NCI-H2029 (cell line): ENCODE measurements at regions not wholly inside any gene's neighbourhood (a gene's known extent, or its start where the extent isn't known, plus 50 kb on each side); places are given as distances from the start of the nearest gene placed in this dataset.
"Not testable (repeated sequence)": the region's sequence is repeated elsewhere in the genome, so short reads cannot be mapped to it uniquely, and the experiment has no call there.

ENCODE experiments used
- DNase-seq: peaks from one replicate; lab custom pipeline; 2025; lab: John Stamatoyannopoulos, UW

DNA sequence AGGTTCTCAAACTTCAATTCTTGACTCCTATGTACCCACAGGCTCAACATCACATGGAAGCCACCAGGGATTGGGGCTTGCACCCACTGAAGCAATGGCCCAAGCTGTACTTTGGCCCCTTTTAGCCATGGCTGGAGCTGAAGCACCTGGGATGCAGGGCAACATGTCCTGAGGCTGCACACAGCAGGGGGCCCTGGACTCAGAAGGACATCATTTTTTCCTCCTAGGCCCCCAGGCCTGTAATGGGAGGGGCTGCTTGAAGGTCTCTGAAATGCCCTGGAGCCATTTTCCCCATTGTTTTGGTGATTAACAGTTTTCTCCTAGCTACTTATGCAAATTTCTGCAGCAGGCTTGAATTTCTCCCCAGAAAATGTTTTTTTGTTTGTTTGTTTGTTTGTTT is 465.1 kb upstream of the PCDH10 start:
- DNase-seq, result no peak

DNA sequence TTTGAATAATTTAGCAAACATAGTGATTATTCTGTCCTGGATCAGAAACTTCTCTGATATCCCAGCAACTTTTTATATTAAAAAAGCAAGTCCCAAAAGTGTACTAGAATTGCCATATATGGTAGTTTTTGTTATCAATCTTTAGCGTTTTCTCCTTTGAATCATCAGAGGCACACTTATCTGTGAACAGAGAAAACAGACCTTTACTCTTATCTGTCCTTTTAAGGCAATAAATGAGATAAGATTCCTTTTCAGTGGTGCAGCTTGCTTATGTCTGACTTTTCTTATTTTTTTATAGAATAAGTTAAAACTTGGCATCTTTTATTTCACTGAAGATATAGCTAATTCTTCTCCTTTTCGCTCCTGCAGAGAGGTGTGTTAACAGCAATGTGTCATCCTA is 458.1 kb upstream of the PCDH10 start:
- no peak for DNase-seq

DNA sequence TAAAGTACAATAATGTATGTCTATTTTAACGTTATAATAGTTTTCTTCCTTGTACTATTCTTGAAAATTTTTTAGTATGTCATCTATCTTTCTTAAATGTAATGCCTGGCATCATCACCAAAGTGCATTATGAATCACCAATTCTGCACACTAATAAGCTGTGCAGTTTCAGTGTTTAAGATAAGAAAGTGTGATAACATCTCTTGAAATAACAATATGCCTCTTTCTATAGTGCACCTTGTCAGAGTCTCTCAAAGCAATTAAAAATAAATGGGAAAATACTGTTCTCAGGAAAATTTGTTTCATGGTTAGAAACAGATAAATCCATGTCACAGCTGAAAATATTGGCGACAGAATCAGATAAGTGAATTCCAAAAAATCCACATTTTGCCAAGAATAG is 457.4 kb upstream of the PCDH10 start:
- DNase-seq, result no peak

DNA sequence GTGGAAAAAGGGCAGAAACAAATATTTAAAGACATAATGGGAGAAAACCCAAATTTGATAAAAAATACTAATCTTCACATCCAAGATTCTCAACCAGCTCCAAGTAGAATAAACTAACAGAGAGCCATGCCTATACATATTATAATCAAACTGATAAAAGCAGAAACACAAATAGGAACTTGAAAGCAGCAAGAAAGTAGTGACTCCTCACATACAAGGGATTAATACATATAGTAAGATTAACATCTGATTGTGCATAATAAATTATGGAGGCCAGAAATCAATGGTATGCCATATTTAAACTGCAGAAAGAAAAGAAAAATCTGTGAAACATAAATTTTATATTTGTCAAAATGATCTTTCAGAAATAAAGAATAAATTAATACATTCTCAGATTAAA is 454.3 kb upstream of the PCDH10 start:
- no peak for DNase-seq

DNA sequence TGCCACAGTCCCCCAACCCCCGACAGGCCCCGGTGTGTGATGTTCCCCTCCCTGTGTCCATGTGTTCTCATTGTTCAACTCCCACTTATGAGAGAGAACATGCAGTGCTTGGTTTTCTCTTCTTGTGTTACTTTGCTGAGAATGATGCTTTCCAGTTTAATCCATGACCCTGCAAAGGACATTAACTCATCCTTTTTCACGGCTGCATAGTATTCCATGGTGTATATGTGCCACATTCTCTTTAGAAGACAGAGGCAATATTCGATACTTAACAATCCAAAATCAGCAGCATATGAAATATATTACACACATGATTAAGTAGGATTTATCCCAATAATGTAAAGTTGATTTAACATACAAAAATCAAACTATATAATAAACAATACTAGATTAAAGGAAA is 451.6 kb upstream of the PCDH10 start:
- not testable (repeated sequence) for DNase-seq

DNA sequence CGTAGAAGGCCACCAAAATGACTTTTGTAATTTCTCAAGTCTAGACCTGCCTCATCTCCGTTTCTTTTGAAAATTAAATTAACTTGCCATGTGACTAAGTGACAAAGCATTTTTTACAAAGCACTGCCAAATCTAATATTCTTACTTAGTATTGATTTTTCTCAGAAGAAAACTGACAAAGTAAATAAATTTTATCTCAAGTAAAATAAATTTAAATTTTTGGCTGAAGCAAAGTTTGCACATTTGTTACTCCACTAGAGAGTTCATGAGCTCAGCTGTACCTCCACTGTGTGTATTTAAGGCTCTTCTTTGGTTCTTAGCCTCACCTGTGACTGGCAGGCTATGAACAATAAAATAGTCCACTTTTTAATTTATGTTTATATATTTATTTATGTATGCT is 441.1 kb upstream of the PCDH10 start:
- no peak for DNase-seq

DNA sequence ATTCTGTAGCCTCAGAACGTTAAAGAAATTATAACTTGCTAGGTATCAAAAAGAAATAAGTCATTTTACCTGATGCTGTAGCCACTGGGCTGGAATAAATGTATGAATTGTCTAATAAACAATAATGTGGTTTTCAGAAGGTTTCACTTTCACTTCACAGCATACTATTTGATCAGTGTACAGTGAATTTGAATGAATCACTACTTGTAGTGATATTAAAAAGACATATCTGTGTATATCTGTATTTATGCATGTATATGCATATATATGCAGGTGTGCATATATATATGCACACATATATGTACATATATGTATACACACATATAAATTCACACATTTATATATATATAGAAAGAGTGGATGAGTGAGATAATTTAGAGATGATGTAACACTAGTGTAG is 440.0 kb upstream of the PCDH10 start:
- no peak for DNase-seq

DNA sequence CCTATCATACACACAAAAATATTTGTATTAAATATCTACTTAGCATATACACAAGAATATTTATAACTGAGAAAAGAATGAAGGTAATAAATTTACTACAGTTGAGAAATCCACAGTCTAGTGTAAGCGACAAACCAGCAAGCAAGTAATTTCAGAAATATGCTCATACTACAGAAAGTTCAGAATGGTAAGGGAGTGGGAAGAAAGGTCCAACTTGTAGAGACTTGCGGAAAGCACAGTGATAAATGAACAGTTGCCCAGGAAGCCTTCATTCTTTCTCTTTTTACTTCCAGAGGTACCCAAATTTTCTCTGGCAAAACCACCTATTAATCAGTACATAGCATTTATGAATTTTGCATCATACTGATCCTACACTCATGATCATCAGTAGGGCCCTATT is 438.1 kb upstream of the PCDH10 start:
- DNase-seq, result no peak

DNA sequence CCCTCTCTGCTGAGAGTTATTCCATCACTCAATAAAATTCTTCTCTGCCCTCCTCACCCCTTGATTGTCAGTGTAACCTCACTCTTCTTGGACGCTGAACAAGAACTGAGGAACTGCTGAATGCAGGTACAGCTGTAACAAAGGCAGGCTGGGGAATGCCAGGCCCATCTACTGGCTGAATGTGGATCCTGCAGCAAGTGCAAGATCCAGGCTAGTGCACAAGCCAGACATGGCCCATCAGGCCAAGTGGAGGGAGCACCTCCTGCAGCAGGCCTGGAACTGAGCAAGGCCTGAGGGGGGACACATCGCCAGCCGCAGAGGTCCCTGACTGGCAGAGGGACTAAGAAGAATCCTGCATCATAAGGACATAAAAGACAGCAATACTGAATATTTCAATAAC is 411.8 kb upstream of the PCDH10 start:
- no peak for DNase-seq

DNA sequence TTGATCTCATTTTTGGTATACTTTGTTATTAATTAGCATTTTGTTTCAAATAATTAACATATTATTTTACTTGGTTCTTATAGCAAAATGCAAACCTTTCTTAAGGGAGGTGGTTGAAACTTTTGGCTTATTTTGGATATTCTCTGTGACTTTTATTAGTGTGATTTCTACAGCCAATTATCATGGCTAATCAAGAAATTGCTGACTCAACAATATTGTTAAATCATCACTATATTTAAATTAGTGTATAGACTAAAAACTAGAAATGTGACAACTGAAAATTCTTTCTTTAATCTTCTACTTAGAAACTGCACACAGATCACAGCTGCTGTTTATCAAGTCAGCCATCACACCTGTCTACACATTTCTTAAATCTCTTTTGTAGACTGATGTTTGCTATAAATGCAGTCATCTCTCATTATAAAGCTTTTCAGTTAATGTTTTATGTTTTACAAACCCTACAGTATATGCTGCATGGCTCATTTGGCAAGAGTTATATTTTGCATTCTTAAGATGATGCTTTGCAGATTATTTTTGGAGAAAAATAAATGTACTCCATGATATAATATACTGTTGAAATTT is 389.8 kb upstream of the PCDH10 start:
- DNase-seq, result no peak

DNA sequence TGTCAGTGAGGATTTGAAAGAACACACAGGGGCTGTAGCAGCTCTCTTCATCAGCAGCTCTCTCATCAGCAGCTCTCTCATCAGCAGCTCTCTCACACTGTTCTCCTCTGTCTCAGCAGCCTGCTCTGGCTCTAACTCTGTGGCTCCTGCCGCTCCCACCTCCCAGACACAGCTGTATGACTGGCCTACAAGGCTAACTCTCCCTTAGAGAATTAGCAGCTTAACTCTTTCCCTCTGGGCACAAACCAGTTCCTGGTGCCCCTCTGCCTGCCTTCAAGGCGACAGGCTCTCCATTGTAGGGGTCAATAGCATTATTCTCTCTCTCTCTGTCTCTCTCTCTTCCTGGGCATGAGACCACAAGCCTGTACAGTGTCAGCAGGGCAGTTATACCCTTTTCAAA is 385.6 kb upstream of the PCDH10 start:
- DNase-seq, result no peak

DNA sequence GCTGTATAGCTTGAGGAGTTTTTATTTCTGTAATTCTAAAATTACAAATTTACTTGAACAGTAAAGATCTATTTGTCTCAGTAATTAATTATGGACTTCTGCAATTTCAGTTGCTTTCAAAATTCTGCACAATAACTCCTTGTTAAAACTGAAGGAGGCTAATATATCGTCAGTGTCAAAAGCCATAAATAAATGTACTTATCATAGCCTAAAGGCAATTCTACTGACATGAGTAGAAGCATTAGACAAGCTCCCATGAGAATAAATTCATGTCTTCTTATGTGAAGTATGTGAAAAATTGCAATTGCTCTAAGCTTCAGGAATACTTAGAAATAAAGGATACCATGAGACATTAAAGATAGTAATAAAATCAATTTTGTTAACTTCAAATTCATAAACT is 381.2 kb upstream of the PCDH10 start:
- no peak for DNase-seq

DNA sequence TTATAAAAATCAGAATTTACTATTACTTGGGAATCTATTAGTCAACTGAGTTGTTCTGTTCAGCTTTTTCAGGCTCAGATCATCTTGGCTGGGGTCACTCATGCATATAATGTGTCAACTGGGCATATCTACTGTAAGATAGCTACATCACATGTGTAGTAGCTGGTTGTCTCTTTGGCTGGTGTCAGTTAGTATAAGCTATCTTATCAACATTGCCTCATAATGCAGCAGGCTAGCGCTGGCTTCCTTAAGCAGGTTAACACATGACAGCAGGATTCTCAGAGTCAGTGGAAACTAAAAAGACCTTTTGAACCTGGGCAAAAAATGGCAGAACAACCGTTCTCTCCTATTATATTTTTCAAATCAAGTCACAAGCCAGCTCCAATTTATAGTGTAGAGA is 378.3 kb upstream of the PCDH10 start:
- DNase-seq, result no peak

DNA sequence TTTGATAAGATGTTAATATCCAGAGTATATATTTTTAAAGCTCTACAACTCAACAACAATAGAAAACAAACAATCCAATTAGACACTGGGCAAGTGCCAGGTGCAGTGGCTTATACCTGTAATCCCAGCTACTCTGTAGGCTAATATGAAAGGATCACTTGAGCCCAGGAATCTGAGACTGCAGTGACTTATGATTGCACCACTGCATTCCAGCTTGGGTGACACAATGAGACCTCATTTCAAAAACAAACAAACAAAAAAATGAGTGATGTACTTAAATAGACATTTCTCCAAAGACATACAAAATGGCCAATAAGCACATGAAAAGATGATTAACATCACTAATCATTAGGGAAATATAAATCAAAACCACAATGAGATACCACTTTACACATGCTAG is 356.8 kb upstream of the PCDH10 start:
- DNase-seq, result no peak

DNA sequence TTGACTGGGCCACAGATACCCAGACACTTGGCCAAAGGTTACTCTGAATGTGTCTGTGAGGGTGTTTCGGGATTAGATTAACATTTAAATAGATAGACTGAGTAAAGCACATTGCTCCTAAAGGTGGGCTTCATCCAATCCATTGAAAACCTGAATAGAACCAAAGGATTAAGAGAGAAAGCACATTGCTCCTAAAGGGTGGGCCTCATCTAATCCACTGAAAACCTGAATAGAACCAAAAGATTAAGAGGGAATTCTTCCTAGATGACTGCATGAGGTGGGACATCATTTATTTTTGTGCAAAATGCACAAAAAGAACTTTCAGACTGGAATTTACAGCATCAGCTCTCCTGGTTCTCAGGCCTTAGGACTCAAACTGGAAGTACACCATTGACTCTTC is 351.2 kb upstream of the PCDH10 start:
- DNase-seq, result no peak

DNA sequence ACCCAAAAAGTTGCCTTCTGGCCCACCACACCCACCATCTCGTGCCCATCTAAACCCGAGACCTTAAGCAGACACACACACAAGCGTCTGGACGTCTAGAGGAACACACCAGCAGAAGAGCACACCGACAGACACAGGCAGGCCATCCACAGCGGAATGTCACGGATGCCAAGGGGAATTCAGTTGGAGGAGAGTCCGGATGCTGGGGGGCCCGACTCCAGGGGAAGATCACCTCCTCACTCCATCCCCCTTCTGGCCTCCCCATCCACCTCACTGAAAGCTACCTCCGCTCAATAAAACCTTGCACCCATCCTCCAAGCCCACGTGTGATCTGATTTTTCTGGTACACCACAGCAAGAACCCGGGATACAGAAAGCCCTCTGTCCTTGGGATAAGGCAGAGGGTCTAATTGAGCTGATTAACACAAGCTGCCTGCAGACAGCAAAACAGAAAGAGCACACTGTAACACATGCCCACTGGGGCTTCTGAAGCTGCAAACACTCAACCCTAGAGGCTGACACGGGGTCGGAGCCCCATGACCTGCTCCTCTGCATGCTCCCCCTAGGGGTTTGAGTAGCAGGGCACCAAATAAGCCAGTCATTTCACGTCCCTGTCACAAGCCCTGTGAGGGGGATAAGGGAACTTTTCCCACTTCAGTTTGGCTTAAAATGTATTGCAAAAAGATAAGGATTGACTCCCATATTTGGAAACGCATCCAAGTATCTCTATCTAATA is 339.6 kb upstream of the PCDH10 start:
- no peak for DNase-seq

DNA sequence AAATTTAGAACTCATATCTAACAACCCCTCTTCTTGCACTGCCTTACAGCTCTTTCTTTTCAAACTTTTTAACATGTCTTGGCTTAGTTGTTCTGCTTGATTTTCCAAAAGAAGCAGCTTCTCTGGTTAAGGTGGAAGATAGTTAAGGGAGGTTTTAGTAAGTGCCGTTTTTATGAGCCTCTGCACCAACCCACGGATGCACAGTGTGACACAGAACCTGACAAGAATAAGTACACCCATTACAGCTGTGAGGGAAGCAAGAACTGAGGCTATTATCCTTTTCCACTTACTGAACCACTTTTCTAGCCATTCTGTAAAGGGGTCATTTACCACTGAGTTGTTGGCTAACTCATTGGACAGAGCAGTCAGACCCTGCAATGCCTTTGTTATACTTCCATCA is 336.0 kb upstream of the PCDH10 start:
- not testable (repeated sequence) for DNase-seq

DNA sequence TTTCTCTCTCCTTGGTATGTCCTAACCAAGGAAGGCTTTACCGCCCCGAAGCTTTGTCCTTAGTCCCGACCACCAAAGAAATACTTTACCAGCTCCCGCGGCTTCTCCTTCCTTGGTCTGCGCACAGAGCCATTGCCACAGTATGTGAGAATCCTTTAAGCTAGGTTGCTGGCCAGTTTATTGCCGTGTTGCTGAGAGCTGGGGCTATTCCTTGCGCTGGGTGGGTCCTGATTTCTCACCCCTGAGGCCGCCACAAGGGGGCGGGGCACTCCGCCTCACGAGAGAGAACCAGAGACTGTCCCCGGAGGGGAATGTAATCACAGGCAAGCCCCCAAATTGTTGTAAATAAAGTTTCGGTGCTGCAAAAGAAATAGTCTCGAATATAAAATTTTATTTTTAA is 331.0 kb upstream of the PCDH10 start:
- peak; percentile 49 for DNase-seq

DNA sequence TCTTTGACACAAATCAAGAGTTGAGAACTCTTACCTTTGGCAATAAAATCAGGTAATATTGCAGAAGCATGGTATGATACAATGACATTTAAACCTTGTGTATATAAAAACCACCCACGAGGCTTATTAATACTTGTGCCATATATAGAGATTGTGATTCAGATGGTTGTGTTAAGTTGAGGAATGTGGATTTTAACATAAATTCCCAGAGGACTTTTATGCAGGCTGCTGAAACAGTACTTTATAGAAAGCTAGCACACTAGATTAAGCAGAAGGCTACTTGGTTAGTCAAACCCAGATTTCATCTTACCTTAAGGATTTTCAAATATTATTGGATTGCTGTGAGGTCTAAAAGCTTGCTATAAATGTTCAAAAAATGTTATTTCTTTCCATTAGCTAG is 325.7 kb upstream of the PCDH10 start:
- DNase-seq, result no peak

DNA sequence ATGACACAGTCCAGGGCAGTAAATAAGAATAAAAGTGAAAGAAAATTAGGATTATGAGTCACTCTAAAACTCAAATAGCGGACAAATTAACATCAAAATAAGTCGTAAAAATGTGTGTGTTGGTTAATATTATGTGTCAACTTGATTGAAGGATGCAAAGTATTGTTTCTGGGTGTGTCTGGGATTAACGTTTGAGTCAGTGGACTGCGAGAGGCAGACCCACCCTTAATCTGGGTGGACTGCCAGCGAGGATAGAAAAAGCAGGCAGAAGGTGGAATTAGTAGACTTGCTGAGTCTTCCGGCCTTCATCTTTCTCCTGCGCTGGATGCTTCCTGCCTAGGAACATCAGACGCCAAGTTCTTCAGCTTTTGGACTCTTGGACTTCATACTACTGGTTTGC is 324.3 kb upstream of the PCDH10 start:
- DNase-seq, result no peak

DNA sequence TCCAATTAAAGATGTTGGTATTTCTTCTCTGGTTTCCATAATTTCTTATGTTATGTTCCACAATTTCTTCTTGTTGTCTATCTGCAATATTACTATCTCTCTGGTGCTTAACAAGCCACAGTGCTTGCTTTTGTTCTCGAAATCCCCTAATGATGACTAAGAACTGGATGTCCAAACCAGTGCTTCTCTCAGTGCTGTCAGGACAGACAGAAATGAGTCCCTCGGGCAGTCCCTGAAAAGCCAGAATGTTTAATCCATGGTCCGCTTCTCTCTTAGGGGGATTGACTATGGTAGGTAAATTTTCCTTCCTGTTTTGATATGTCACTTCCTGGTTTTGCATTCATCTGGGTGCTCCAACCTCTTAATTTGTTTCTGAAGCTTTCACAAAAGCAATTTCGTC is 321.6 kb upstream of the PCDH10 start:
- no peak for DNase-seq

DNA sequence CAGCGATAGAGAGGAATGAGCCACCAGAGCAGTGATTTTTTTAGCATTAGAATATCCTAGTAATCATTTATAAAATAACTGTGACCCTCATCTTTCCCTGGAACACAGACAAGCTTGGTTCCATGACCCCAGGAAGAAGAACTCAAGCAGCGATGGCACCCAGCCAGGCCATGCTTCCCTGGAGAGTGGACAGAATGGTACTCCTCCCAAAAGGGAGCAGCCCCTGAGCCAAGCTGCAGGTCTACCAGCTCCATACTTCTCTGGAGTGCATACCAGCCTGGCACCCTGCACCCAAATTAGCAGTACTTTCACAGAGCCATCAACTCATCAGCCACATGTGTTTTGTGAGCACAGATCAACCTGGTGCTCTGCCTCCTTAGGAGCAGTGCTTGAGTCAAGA is 310.9 kb upstream of the PCDH10 start:
- DNase-seq, result no peak

DNA sequence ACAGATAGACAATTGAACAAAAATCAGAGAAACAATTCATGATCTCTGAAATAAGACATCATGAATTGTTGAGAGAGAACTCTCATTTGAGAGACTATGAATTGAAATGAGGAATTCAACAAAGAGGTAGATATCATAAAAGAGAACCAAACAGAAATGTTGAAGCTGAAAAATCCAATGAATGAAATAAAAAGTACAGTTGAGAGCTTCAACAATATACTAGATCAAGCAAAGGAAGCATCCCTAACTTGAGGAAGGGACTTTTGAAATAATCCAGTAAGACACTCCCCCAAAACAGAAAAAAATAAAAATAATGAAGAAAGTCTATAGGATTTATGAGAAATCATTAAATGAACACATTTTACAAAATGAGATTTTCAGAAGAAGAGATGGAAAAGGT is 310.0 kb upstream of the PCDH10 start:
- DNase-seq, result no peak

DNA sequence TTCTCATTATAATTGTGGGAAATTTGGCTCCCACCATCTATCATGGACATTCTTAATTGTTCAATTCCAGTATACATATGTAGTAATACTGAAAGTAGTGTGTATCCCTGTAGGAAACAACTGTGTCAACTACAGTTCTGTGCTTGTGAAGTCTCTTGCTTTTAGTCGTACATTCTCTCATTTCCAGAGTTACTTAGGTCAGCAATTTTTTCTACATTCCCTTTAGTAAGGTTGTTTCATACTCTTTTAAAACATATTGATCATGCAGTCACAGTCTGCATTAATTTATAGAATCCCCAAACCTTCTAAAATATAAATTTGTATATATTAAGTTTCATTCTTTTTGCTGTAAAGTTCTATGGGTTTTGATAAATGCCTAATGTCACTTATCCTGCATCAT is 289.2 kb upstream of the PCDH10 start:
- no peak for DNase-seq
